Stomach (tissue), 8 donors: ENCODE measurements at regions not wholly inside any gene's neighbourhood (a gene's known extent, or its start where the extent isn't known, plus 50 kb on each side); places are given as distances from the start of the nearest gene placed in this dataset.

Experiments used
- DNase-seq, 2 donors: peaks; one replicate each; pipeline versions ENCODE4 v3.0.0 to v3.0.0-alpha.2; 2013 to 2019
- H3K27ac ChIP-seq, 5 donors: fragments of 200-600 bp in 4 of 5; sonication (generic) in 4 of 5; one replicate each; pipeline ENCODE4 v1.5.1; 2013 to 2019; ENCODE audit warnings: mild to moderate bottlenecking in 1 of 5, moderate library complexity in 1 of 5
- H3K27me3 ChIP-seq, 3 donors: fragments of 200-600 bp; sonication (generic); one replicate each; pipeline ENCODE4 v1.5.1; 2017 to 2019; ENCODE audit warnings: mixed run types in 1 of 3
- H3K36me3 ChIP-seq, 4 donors: fragments of 200-600 bp; sonication (generic); 1 replicate in 3 of 4; 2 replicates in 1 of 4; pipeline ENCODE4 v1.5.1; 2016 to 2019
- H3K4me1 ChIP-seq, 4 donors: fragments of 200-600 bp; sonication (generic); one replicate each; pipeline ENCODE4 v1.5.1; 2016 to 2019
- H3K4me3 ChIP-seq, 4 donors: fragments of 200-600 bp; sonication (generic) in 3 of 4; one replicate each; pipeline ENCODE4 v1.5.1; 2016 to 2019; ENCODE audit warnings: mild to moderate bottlenecking in 1 of 4
- H3K9me3 ChIP-seq, 4 donors: fragments of 200-600 bp; sonication (generic); one replicate each; pipeline ENCODE4 v1.5.1; 2016 to 2019
- EP300 ChIP-seq: sonication (generic); formaldehyde crosslinking; IDR thresholded peaks from one replicate; pipeline ENCODE4 v1.6.1; 2017; ENCODE audit warnings: antibody characterized with exemption
- POLR2A ChIP-seq, 4 donors: fragments of 450-650 bp; IDR thresholded peaks; one replicate each; pipeline ENCODE4 v1.6.1; 2016; ENCODE audit warnings: antibody characterized with exemption in 4 of 4, control low read depth in 2 of 4, mild to moderate bottlenecking in 1 of 4, moderate library complexity in 1 of 4
- POLR2AphosphoS5 ChIP-seq, 3 donors: sonication (generic); formaldehyde crosslinking; IDR thresholded peaks; one replicate each; pipeline ENCODE4 v1.6.1; 2016; ENCODE audit warnings: antibody characterized with exemption in 3 of 3
- WGBS, 5 donors: extraction: QIAGEN DNeasy Blood & Tissue Kit in 3 of 5; methylation state at CpG; one replicate each; pipeline versions ENCODE4 v1.1.5 to v1.1.7; 2013 to 2018; 5-methylcytosine and 5-hydroxymethylcytosine counted together
- intact Hi-C: fragments of 100-400 bp; cut with DNase I; formaldehyde crosslinking; loops from one replicate; pipeline ENCODE4 v1.15.1; 2023; ENCODE audit warnings: low total_unique reads
- TF ChIP-seq, protein P1 (sequence below), 7 experiments: fragments of 450-650 bp in 4 of 7; fragments of 200-600 bp in 3 of 7; sonication (generic) in 3 of 7; IDR thresholded peaks; one replicate each; pipeline ENCODE4 v1.5.1; 2016 to 2019; ENCODE audit warnings: antibody characterized with exemption in 7 of 7, control low read depth in 2 of 7, mild to moderate bottlenecking in 1 of 7
- donor health status: healthy with polysubstance abuse.
- donor health status: Bipolar disorder and iron deficiency.
- donor health status: healthy.

DNA sequence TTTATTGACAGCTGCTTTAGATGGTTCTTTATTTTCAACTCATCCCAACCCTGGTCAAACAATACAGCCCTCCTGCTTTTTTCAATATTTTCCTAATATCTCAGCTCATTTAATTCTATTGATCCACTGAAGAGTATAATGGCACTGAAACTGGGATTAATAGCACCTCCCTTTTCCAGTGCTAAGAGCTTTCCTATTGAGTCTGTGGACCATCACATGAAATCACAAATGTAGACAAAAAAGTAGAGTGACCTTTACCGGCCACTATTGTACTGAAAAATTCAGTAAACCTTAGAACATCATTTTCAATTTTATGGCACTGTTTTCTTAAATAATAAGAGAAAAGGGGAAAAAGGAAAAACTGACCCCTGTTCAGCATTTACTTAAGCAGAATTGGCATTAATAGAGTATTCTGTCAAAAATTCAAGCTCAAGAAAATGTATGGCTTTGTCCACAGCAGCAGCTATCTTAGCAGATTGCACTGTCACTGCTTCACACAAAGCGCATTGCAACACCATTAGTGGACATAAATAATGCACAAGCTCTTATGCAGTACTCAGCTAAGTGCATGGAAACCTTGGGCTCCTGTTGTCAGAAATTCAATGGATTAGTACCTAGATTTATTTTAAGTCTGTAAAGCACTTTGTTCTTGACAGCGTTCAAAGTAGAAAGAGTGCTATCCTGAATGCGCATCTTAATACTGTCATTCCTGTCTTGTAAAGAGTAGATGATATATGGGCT, 851.0 kb upstream of the KLHL1 start:
- DNase-seq, result peak in 1 of 2 donors; percentile 10
- no peaks in the 10 kb centered on the region for H3K27me3 ChIP-seq
- no peak overlapping the region for H3K4me3 ChIP-seq
- no peaks in the 10 kb centered on the region for H3K9me3 ChIP-seq
- no peak overlapping the region for H3K27ac ChIP-seq
- TF ChIP-seq POLR2AphosphoS5 (IDR thresholded peaks at IDR 0.05), result no peak
- no peak for TF ChIP-seq POLR2A (IDR thresholded peaks at IDR 0.05)
- TF ChIP-seq, protein P1, sequence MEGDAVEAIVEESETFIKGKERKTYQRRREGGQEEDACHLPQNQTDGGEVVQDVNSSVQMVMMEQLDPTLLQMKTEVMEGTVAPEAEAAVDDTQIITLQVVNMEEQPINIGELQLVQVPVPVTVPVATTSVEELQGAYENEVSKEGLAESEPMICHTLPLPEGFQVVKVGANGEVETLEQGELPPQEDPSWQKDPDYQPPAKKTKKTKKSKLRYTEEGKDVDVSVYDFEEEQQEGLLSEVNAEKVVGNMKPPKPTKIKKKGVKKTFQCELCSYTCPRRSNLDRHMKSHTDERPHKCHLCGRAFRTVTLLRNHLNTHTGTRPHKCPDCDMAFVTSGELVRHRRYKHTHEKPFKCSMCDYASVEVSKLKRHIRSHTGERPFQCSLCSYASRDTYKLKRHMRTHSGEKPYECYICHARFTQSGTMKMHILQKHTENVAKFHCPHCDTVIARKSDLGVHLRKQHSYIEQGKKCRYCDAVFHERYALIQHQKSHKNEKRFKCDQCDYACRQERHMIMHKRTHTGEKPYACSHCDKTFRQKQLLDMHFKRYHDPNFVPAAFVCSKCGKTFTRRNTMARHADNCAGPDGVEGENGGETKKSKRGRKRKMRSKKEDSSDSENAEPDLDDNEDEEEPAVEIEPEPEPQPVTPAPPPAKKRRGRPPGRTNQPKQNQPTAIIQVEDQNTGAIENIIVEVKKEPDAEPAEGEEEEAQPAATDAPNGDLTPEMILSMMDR (IDR thresholded peaks at IDR 0.05), result no peak
- TF ChIP-seq EP300, result no peak
- intact Hi-C loops, result no loop called here
- WGBS, 5 donors, result 85 to 92% (median 89%) methylated on average over 4 of the region's 4 CpGs
- H3K36me3 ChIP-seq, result no peaks in the 10 kb centered on the region
- H3K4me1 ChIP-seq, result no peaks in the 10 kb centered on the region

DNA sequence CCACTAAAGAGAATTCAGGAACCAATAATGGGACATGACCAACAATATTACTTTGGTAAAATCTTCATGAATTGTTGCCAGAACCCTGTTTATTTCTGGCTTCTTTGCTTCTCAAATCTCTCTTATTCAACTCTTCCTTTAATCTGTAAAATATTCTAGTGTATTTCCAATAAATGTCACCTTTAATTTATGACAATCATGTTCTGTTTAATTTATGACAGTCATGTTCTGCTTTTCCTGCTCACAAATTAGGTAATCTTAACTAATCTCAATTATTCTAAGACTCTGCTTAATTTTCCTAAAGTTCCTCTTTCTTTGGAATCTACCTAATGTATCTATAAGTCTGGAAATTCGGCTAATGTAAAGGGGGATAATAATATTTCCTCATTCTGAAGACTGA, 847.6 kb upstream of the KLHL1 start:
- Histone ChIP-seq H3K27me3 (no peaks in the 10 kb centered on the region), H3K27ac (no peak overlapping the region), H3K36me3 (no peaks in the 10 kb centered on the region), H3K9me3 (no peaks in the 10 kb centered on the region), H3K4me3 (no peak overlapping the region), H3K4me1 (no peaks in the 10 kb centered on the region)
- intact Hi-C loops, result no loop called here
- no peak for TF ChIP-seq EP300
- TF ChIP-seq, protein P1 (IDR thresholded peaks at IDR 0.05), result no peak
- no peak for TF ChIP-seq POLR2A (IDR thresholded peaks at IDR 0.05)
- no peak for TF ChIP-seq POLR2AphosphoS5 (IDR thresholded peaks at IDR 0.05)
- 61 to 87% (median 78%) methylated on average over 1 of the region's 1 CpG for WGBS, 5 donors
- no peak for DNase-seq

DNA sequence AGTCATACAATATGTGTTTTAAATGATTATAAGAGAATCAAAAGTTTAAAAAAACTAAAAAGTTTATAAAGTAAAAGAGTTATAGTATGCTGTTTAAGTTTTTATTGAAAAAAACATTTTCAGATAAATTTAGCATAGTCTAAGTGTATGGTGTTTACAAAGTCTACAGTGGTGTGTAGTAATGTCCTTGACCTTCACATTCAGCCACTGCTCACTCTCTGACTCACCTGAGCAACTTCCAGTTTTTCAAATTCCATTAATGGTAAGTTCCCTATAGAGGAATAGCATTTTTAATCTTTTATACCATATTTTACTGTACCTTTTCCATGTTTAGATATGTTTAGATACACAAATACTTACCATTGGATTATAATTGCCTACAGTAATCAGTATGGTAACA, 842.4 kb upstream of the KLHL1 start:
- Histone ChIP-seq H3K9me3 (no peaks in the 10 kb centered on the region), H3K36me3 (no peaks in the 10 kb centered on the region), H3K27ac (no peak overlapping the region), H3K4me3 (no peak overlapping the region), H3K27me3 (no peaks in the 10 kb centered on the region), H3K4me1 (no peaks in the 10 kb centered on the region)
- DNase-seq, result peak in 1 of 2 donors; percentile 2
- intact Hi-C loops, result no loop called here
- TF ChIP-seq POLR2A (IDR thresholded peaks at IDR 0.05) (no peak), EP300 (no peak), POLR2AphosphoS5 (IDR thresholded peaks at IDR 0.05) (no peak)
- TF ChIP-seq, protein P1 (IDR thresholded peaks at IDR 0.05), result no peak

DNA sequence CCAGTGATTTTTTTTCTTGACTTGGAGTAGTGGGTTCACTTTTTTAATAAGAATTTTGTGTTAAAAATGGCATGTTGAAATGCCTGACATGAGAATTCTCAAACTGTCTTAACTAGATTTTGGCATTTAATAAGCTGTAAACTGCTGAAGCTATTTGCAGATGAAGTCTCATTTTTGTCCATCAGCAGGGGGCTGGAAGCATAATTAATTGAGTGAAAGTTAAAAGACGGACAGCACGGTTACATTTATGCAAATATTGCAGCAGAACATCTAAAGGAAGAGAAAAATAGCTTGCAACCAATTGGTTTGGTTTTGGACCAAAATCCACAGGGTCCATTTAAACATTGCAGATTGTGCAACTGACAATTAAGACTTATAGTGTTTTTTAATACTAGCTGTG, 837.3 kb upstream of the KLHL1 start:
- H3K4me3 ChIP-seq, result no peak overlapping the region
- H3K27me3 ChIP-seq, result no peaks in the 10 kb centered on the region
- no peak for DNase-seq
- intact Hi-C loops, result no loop called here
- 77 to 90% (median 80%) methylated on average over 2 of the region's 2 CpGs for WGBS, 5 donors
- TF ChIP-seq EP300 (no peak), POLR2AphosphoS5 (IDR thresholded peaks at IDR 0.05) (no peak), POLR2A (IDR thresholded peaks at IDR 0.05) (no peak)
- TF ChIP-seq, protein P1 (IDR thresholded peaks at IDR 0.05), result no peak
- no peaks in the 10 kb centered on the region for H3K36me3 ChIP-seq
- no peaks in the 10 kb centered on the region for H3K4me1 ChIP-seq
- H3K27ac ChIP-seq, result no peak overlapping the region
- no peaks in the 10 kb centered on the region for H3K9me3 ChIP-seq
